ENCODE measurements at regions not wholly inside any gene's neighbourhood (a gene's known extent, or its start where the extent isn't known, plus 50 kb on each side); places are given as distances from the start of the nearest gene placed in this dataset.

GRCh38 chr2:22947741-22948140 lies 437.2 kb upstream of the KLHL29 start:
- TF ChIP-seq, protein P1, sequence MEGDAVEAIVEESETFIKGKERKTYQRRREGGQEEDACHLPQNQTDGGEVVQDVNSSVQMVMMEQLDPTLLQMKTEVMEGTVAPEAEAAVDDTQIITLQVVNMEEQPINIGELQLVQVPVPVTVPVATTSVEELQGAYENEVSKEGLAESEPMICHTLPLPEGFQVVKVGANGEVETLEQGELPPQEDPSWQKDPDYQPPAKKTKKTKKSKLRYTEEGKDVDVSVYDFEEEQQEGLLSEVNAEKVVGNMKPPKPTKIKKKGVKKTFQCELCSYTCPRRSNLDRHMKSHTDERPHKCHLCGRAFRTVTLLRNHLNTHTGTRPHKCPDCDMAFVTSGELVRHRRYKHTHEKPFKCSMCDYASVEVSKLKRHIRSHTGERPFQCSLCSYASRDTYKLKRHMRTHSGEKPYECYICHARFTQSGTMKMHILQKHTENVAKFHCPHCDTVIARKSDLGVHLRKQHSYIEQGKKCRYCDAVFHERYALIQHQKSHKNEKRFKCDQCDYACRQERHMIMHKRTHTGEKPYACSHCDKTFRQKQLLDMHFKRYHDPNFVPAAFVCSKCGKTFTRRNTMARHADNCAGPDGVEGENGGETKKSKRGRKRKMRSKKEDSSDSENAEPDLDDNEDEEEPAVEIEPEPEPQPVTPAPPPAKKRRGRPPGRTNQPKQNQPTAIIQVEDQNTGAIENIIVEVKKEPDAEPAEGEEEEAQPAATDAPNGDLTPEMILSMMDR (IDR thresholded peaks at IDR 0.05): no peak

DNA sequence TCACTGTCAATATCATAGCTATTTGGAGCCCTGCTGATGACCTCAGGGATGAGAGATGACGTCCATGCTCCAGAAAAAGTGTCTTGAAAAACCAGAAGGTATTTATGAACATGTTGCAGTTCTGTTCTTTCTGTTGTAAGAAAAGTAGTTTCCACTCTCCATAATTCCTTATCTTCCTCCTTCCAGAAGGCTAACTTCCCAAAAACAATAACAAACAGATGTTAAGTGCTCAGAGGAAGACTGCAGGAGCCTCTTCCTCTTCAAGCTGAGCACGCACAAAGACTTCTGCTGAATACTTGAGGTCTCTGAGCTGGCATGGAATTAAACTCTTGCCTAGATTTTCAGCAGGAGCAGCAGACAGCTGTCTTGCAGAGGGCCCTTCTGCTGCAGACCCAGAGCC lies 434.5 kb upstream of the KLHL29 start:
- TF ChIP-seq, protein P1 (IDR thresholded peaks at IDR 0.05): no peak

DNA sequence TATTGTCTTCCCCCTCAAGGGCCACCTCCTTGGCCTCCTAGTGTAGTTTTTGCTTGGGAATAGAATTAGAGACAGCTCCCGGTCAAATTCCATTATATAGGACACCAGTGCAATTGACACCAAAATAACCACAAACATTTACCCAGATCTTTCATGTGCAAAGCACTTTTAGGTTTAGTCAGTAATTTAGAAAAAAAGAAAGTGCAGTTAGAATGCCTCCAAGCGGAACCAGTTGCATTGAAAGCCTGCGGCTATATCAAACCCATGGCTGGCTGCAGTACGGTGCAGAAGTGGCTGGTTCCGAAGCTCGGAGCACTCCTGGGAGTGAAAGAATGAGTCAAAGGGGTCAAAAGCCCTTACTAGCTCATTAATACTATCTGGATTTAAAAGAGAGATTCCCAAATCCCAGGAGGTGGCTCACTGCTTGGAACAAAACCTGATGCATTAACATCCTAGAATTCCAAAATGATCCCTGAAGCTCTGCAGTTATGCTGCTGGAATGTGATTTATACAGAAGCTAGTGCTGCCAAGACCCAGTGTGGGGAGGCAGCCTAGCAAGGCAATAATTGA lies 432.2 kb upstream of the KLHL29 start:
- TF ChIP-seq, protein P1 (IDR thresholded peaks at IDR 0.05): no peak

- TF ChIP-seq, protein P1 (IDR thresholded peaks at IDR 0.05): no peak
Observed at GRCh38 chr2:22957446-22957845, 427.5 kb upstream of the KLHL29 start.

DNA sequence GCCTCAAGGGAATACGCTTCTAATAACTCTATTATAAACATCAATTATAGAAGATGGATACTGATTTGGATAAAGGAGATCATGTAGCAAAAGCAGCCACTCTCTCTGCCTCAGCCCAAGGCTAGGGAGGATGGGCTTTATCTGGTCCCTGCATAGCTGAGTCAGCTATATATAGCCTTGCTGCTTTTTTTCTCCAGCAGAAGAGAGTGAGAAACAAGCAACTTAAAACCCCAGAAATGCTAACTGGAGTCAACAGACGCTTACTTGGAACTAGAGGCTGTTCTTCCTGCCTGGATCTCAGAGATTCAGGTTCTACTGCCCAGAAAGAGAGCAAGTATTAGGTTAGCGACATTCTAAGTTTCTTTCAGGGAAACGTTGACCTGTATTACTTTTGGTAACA lies 426.7 kb upstream of the KLHL29 start:
- TF ChIP-seq, protein P1 (IDR thresholded peaks at IDR 0.05): no peak

DNA sequence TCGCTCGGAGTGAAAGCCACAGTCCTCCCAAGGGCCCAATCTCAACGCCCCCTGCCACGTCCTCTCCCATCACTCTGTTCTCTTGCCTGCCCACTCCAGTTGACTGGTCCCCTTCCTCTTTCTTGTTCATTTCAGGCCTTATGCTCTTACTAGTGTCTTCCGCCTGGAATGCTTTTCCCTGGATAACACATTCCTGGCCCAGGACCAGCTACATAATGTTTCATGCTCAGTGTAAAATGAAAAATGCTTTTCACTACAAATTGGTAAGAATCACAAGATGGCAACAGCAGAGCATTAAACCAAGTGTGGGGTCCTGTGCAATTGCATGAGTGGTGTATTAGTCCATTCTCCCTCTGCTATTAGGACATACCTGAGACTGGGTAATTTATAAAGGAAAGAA lies 417.2 kb upstream of the KLHL29 start:
- TF ChIP-seq, protein P1 (IDR thresholded peaks at IDR 0.05): no peak

GRCh38 chr2:22970284-22970975 lies 414.5 kb upstream of the KLHL29 start:
- TF ChIP-seq, protein P1 (IDR thresholded peaks at IDR 0.05): no peak

Data from LNCAP (cell line).